ENCODE measurements at regions not wholly inside any gene's neighbourhood (a gene's known extent, or its start where the extent isn't known, plus 50 kb on each side); places are given as distances from the start of the nearest gene placed in this dataset.
A peak's percentile ranks its signal among the peaks of the same experiment; 100 is the strongest.

DNA sequence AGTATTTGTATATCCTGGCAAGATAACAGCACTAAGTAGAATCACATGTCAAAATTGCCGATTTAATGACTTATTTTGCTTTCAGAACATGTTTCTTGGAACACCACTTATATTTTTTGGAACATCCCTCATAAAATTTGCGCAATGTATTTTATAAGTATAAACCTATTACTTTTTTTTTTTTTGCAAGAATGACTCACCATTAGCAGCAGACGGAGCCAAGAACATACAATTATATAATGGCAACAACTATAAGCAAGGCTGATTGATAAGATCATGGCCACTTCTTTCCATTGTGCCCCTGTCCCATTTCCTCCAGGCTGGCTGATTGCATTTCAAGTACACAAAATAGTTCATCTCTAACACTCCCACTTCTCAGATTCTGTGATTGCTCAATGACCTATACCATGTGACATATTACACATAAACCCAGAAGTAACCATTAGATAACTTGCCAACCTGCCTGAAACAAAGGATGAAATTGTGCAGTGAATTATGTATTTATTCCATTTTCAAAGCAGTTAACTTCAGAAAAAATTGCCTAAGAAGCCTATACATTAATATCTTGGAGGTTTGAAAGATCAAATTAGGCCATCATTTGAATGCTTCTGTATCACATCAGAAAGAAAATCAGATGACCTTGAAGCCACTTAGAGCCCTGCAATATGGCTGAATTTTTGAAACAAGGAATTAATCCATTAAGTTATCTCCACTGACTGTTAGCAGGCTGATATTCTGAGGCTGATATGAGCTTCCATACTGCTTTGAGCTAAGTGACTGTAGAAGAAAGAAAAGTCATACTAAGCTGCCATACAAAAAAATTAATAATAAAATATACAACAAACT is 77.8 kb upstream of the PRMT6 start:
- intact Hi-C loops (cut with micrococcal nuclease): no loop called here
- ChIA-PET CTCF (interaction anchor here (0.6 to 1.0 kb wide), 4 partner anchors 52 to 952 kb away, joined by 3 to 5 read pairs (median 4); no protein-coding TSS in a partner anchor), POLR2A (interaction anchor here (0.9 kb wide), 1 partner anchor 100 kb away, joined by 3 read pairs; no protein-coding TSS in a partner anchor)
- peaks cover 11% of the 10 kb centered on the region for H3K4me1 Mint-ChIP-seq (ENCODE audit: insufficient read depth, unreplicated experiment)
- no peak overlapping the region for H3K4me3 Mint-ChIP-seq (ENCODE audit: unreplicated experiment)
- H3K36me3 Mint-ChIP-seq (ENCODE audit: insufficient read depth, unreplicated experiment): no peaks in the 10 kb centered on the region
- BruUV-seq (replicated peaks): no TSS peak
- no peak overlapping the region for H3K27ac Mint-ChIP-seq (ENCODE audit: low read depth, unreplicated experiment)
- H3K9me3 Mint-ChIP-seq (ENCODE audit: unreplicated experiment): no peaks in the 10 kb centered on the region
- DNase-seq (ENCODE audit: unreplicated experiment): peak; percentile 75
- H3K27me3 Mint-ChIP-seq (ENCODE audit: insufficient read depth, unreplicated experiment): no peaks in the 10 kb centered on the region
- TF ChIP-seq, protein P1, sequence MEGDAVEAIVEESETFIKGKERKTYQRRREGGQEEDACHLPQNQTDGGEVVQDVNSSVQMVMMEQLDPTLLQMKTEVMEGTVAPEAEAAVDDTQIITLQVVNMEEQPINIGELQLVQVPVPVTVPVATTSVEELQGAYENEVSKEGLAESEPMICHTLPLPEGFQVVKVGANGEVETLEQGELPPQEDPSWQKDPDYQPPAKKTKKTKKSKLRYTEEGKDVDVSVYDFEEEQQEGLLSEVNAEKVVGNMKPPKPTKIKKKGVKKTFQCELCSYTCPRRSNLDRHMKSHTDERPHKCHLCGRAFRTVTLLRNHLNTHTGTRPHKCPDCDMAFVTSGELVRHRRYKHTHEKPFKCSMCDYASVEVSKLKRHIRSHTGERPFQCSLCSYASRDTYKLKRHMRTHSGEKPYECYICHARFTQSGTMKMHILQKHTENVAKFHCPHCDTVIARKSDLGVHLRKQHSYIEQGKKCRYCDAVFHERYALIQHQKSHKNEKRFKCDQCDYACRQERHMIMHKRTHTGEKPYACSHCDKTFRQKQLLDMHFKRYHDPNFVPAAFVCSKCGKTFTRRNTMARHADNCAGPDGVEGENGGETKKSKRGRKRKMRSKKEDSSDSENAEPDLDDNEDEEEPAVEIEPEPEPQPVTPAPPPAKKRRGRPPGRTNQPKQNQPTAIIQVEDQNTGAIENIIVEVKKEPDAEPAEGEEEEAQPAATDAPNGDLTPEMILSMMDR (IDR thresholded peaks at IDR 0.05; ENCODE audit: unreplicated experiment): no peak

DNA sequence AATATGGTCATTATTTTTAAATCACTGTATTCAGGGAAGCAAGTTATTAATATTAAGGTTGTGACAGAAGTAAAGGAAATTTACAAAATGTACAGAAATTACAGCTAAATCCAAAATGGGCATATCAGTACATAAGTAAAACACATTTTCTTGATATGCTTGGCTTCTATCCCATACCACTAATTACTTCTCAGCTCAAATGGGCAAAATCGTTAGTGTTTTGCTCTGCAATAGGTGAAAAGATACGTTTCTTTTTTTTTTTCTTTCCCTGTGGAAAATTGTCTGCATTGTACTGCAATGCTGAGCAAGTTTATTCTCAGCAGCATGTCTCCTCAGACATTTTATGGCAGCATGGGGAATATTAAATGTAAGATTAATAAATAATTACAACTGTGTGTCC is 77.1 kb upstream of the PRMT6 start:
- no peaks in the 10 kb centered on the region for H3K36me3 Mint-ChIP-seq (ENCODE audit: insufficient read depth, unreplicated experiment)

DNA sequence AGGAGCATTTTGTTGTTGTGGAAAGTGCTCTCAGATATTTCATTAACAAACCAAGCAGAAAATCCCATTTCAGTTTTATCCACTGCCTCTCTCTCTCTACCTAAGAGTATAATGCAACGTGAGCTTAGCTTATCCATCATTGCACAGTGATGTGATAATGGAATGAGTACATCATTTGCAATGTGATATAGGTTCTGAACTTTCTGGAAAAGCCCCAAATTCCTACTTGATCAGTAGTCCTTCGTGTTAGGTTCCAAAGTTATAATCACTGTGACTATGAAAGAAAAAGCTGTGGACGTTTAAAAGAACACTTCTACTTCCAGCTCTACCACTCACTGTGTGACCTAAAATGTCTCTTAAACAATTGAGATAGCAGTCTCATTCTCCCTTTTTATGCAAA is 76.4 kb upstream of the PRMT6 start:
- H3K9me3 Mint-ChIP-seq (ENCODE audit: unreplicated experiment): no peaks in the 10 kb centered on the region
- POLR2A ChIA-PET: interaction anchor here (0.6 kb wide), 1 partner anchor 307 kb away, joined by 6 read pairs; no protein-coding TSS in a partner anchor
- TF ChIP-seq, protein P1 (IDR thresholded peaks at IDR 0.05; ENCODE audit: unreplicated experiment): no peak
- H3K27me3 Mint-ChIP-seq (ENCODE audit: insufficient read depth, unreplicated experiment): no peaks in the 10 kb centered on the region
- DNase-seq (ENCODE audit: unreplicated experiment): no peak
- no peaks in the 10 kb centered on the region for H3K36me3 Mint-ChIP-seq (ENCODE audit: insufficient read depth, unreplicated experiment)
- H3K27ac Mint-ChIP-seq (ENCODE audit: low read depth, unreplicated experiment): no peak overlapping the region
- no TSS peak for BruUV-seq (replicated peaks)
- H3K4me3 Mint-ChIP-seq (ENCODE audit: unreplicated experiment): no peak overlapping the region
- CTCF ChIA-PET: interaction anchor here (0.5 to 2.7 kb wide), 4 partner anchors 29 to 461 kb away, joined by 3 to 13 read pairs (median 5); partner anchors contain the start of genes NTNG1 and PRMT6
- peaks cover 11% of the 10 kb centered on the region for H3K4me1 Mint-ChIP-seq (ENCODE audit: insufficient read depth, unreplicated experiment)
- intact Hi-C loops (cut with micrococcal nuclease): no loop called here

More for the DNA sequence above, 77.1 kb upstream of the PRMT6 start:
- BruUV-seq (replicated peaks): no TSS peak
- POLR2A ChIA-PET: no interaction called here
- no peak overlapping the region for H3K4me3 Mint-ChIP-seq (ENCODE audit: unreplicated experiment)
- no peaks in the 10 kb centered on the region for H3K9me3 Mint-ChIP-seq (ENCODE audit: unreplicated experiment)
- TF ChIP-seq, protein P1 (IDR thresholded peaks at IDR 0.05; ENCODE audit: unreplicated experiment): no peak
- no peaks in the 10 kb centered on the region for H3K27me3 Mint-ChIP-seq (ENCODE audit: insufficient read depth, unreplicated experiment)
- CTCF ChIA-PET: interaction anchor here (0.6 to 2.7 kb wide), 4 partner anchors 52 to 606 kb away, joined by 4 to 13 read pairs (median 6); partner anchors contain the start of genes NTNG1 and PRMT6
- H3K4me1 Mint-ChIP-seq (ENCODE audit: insufficient read depth, unreplicated experiment): peaks cover 11% of the 10 kb centered on the region
- DNase-seq (ENCODE audit: unreplicated experiment): no peak
- intact Hi-C loops (cut with micrococcal nuclease): no loop called here
- H3K27ac Mint-ChIP-seq (ENCODE audit: low read depth, unreplicated experiment): no peak overlapping the region

DNA sequence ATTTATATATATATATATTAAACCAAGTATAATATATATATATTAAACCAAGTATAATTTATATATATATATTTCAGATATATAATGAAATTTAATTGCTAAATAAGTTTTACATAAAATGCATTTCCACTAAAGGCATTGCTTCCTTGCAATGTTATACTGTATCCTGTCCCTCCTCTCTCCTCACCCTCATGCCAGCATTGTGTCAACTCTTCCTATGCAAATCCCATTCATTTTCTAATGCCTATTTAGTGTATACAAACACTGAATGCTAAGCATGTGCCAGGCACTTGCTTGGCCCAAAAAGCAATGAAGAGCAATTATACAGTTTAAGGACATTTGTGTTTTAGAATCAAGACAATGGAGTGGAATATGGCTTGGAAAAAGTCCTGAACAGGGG is 71.7 kb upstream of the PRMT6 start:
- Mint-ChIP-seq H3K27ac (ENCODE audit: low read depth, unreplicated experiment) (no peak overlapping the region), H3K4me3 (ENCODE audit: unreplicated experiment) (no peak overlapping the region), H3K36me3 (ENCODE audit: insufficient read depth, unreplicated experiment) (no peaks in the 10 kb centered on the region), H3K9me3 (ENCODE audit: unreplicated experiment) (no peaks in the 10 kb centered on the region), H3K27me3 (ENCODE audit: insufficient read depth, unreplicated experiment) (no peaks in the 10 kb centered on the region), H3K4me1 (ENCODE audit: insufficient read depth, unreplicated experiment) (no peaks in the 10 kb centered on the region)
- TF ChIP-seq, protein P1 (IDR thresholded peaks at IDR 0.05; ENCODE audit: unreplicated experiment): no peak
- intact Hi-C loops (cut with micrococcal nuclease): no loop called here
- BruUV-seq (replicated peaks): no TSS peak
- ChIA-PET CTCF (interaction anchor here (0.5 to 0.6 kb wide), 2 partner anchors 25 to 910 kb away, joined by 4 to 5 read pairs; no protein-coding TSS in a partner anchor), POLR2A (interaction anchor here (0.7 kb wide), 1 partner anchor 577 kb away, joined by 3 read pairs; no protein-coding TSS in a partner anchor)
- no peak for DNase-seq (ENCODE audit: unreplicated experiment)

Measured in MCF 10A (cell line).